ENCODE measurements at regions not wholly inside any gene's neighbourhood (a gene's known extent, or its start where the extent isn't known, plus 50 kb on each side); places are given as distances from the start of the nearest gene placed in this dataset.

- no peak for DNase-seq (ENCODE audit: low spot score)
Observed at GRCh38 chr12:114898159-114898558, 214.2 kb upstream of the TBX3 start.

GRCh38 chr12:114895827-114896226 is 211.9 kb upstream of the TBX3 start:
- no peak for DNase-seq (ENCODE audit: low spot score)

GRCh38 chr12:114895081-114895480 is 211.1 kb upstream of the TBX3 start:
- no peak for DNase-seq (ENCODE audit: low spot score)

GRCh38 chr12:114894076-114894475 is 210.1 kb upstream of the TBX3 start:
- DNase-seq (ENCODE audit: low spot score) = no peak

- no peak for DNase-seq (ENCODE audit: low spot score)
Observed at GRCh38 chr12:114888928-114889584, 205.1 kb upstream of the TBX3 start.

GRCh38 chr12:114888448-114888847 is 204.5 kb upstream of the TBX3 start:
- DNase-seq (ENCODE audit: low spot score) = no peak

- DNase-seq (ENCODE audit: low spot score) = no peak
Observed at GRCh38 chr12:114885501-114885900, 201.5 kb upstream of the TBX3 start.

GRCh38 chr12:114884575-114884974 is 200.6 kb upstream of the TBX3 start:
- no peak for DNase-seq (ENCODE audit: low spot score)

GRCh38 chr12:114882083-114882482 is 198.1 kb upstream of the TBX3 start:
- no peak for DNase-seq (ENCODE audit: low spot score)

GRCh38 chr12:114879354-114879753 is 195.4 kb upstream of the TBX3 start:
- DNase-seq (ENCODE audit: low spot score) = no peak

- no peak for DNase-seq (ENCODE audit: low spot score)
Observed at GRCh38 chr12:114878781-114879180, 194.8 kb upstream of the TBX3 start.

- no peak for DNase-seq (ENCODE audit: low spot score)
Observed at GRCh38 chr12:114876968-114877680, 193.1 kb upstream of the TBX3 start.

GRCh38 chr12:114875313-114875712 is 191.3 kb upstream of the TBX3 start:
- no peak for DNase-seq (ENCODE audit: low spot score)

GRCh38 chr12:114873656-114874055 is 189.7 kb upstream of the TBX3 start:
- DNase-seq (ENCODE audit: low spot score) = no peak

GRCh38 chr12:114868995-114869834 is 185.2 kb upstream of the TBX3 start:
- DNase-seq (ENCODE audit: low spot score) = no peak

- no peak for DNase-seq (ENCODE audit: low spot score)
Observed at GRCh38 chr12:114866331-114866730, 182.4 kb upstream of the TBX3 start.

- DNase-seq (ENCODE audit: low spot score) = no peak
Observed at GRCh38 chr12:114864837-114865551, 181.0 kb upstream of the TBX3 start.

GRCh38 chr12:114863911-114864310 is 179.9 kb upstream of the TBX3 start:
- DNase-seq (ENCODE audit: low spot score) = no peak

GRCh38 chr12:114860969-114861368 is 177.0 kb upstream of the TBX3 start:
- no peak for DNase-seq (ENCODE audit: low spot score)

GRCh38 chr12:114858388-114859146 is 174.6 kb upstream of the TBX3 start:
- DNase-seq (ENCODE audit: low spot score) = peak; percentile 32

GRCh38 chr12:114855678-114856077 is 171.7 kb upstream of the TBX3 start:
- no peak for DNase-seq (ENCODE audit: low spot score)
